ENCODE measurements at regions not wholly inside any gene's neighbourhood (a gene's known extent, or its start where the extent isn't known, plus 50 kb on each side); places are given as distances from the start of the nearest gene placed in this dataset.

- WGBS, 3 donors, result 96 to 97% (median 96%) methylated on average over 2 of the region's 2 CpGs
- Histone ChIP-seq H3K4me3 (no peak overlapping the region), H3K36me3 (no peaks in the 10 kb centered on the region), H3K9me3 (no peaks in the 10 kb centered on the region), H3K27ac (no peak overlapping the region), H3K27me3 (no peaks in the 10 kb centered on the region), H3K4me1 (ENCODE audit: insufficient read depth) (no peaks in the 10 kb centered on the region)
- intact Hi-C loops (cut with DNase I), result no loop called here
- TF ChIP-seq POLR2A (IDR thresholded peaks at IDR 0.05) (no peak), CTCF (IDR thresholded peaks at IDR 0.05) (no peak)
- DNase-seq, result no peak
Observed at GRCh38 chr15:70237626-70238025, 139.9 kb upstream of the TLE3 start.

GRCh38 chr15:70236341-70237086, 138.8 kb upstream of the TLE3 start:
- Histone ChIP-seq H3K9me3 (no peaks in the 10 kb centered on the region), H3K4me1 (ENCODE audit: insufficient read depth) (no peaks in the 10 kb centered on the region), H3K27me3 (no peaks in the 10 kb centered on the region), H3K36me3 (no peaks in the 10 kb centered on the region), H3K4me3 (no peak overlapping the region), H3K27ac (no peak overlapping the region)
- DNase-seq, result peak in 1 of 5 donors; percentile 4
- 90 to 94% (median 90%) methylated on average over 5 of the region's 5 CpGs for WGBS, 3 donors
- intact Hi-C loops (cut with DNase I), result no loop called here
- TF ChIP-seq POLR2A (IDR thresholded peaks at IDR 0.05), result no peak
- no peak for TF ChIP-seq CTCF (IDR thresholded peaks at IDR 0.05)
- TF ChIP-seq EP300 (IDR thresholded peaks at IDR 0.05), result no peak

GRCh38 chr15:70235347-70235746, 137.6 kb upstream of the TLE3 start:
- DNase-seq, result no peak
- Histone ChIP-seq H3K9me3 (no peaks in the 10 kb centered on the region), H3K36me3 (no peaks in the 10 kb centered on the region), H3K4me3 (no peak overlapping the region), H3K4me1 (ENCODE audit: insufficient read depth) (no peaks in the 10 kb centered on the region), H3K27me3 (no peaks in the 10 kb centered on the region), H3K27ac (no peak overlapping the region)
- intact Hi-C loops (cut with DNase I), result no loop called here
- TF ChIP-seq EP300 (IDR thresholded peaks at IDR 0.05) (no peak), CTCF (IDR thresholded peaks at IDR 0.05) (no peak), POLR2A (IDR thresholded peaks at IDR 0.05) (no peak)
- WGBS, 3 donors, result 75 to 93% (median 87%) methylated on average over 5 of the region's 5 CpGs

- no peak for DNase-seq
- TF ChIP-seq POLR2A (IDR thresholded peaks at IDR 0.05) (no peak), EP300 (IDR thresholded peaks at IDR 0.05) (no peak), CTCF (IDR thresholded peaks at IDR 0.05) (no peak)
Observed at GRCh38 chr15:70234256-70234905, 136.7 kb upstream of the TLE3 start.

More at GRCh38 chr15:70234256-70234905, 136.7 kb upstream of the TLE3 start:
- Histone ChIP-seq H3K9me3 (no peaks in the 10 kb centered on the region), H3K27ac (no peak overlapping the region), H3K36me3 (no peaks in the 10 kb centered on the region), H3K27me3 (no peaks in the 10 kb centered on the region), H3K4me1 (ENCODE audit: insufficient read depth) (no peaks in the 10 kb centered on the region), H3K4me3 (no peak overlapping the region)
- intact Hi-C loops (cut with DNase I), result no loop called here
- WGBS, 3 donors, result 78 to 86% (median 80%) methylated on average over 9 of the region's 9 CpGs
